WTC11 (cell line): ENCODE measurements at regions not wholly inside any gene's neighbourhood (a gene's known extent, or its start where the extent isn't known, plus 50 kb on each side); places are given as distances from the start of the nearest gene placed in this dataset.

ENCODE experiments used
- ATAC-seq: fragments of 200-7000 bp; cut with Tn5 transposase; 2 replicates; pipeline ENCODE4 v1.10.0; 2021; ENCODE audit warnings: mild to moderate bottlenecking, moderate library complexity
- CTCF ChIA-PET: fragments of 300-600 bp; sonication (Branson Sonifier 250); formaldehyde crosslinking; loops from one replicate; lab custom pipeline; 2021; ENCODE audit warnings: antibody characterized with exemption; lab: Charles Lee
- POLR2A ChIA-PET: fragments of 350-600 bp; sonication (Branson Sonifier 250); formaldehyde crosslinking; loops from one replicate; lab custom pipeline; 2021; ENCODE audit warnings: antibody characterized with exemption; lab: Charles Lee
- DNase-seq: peaks from one replicate; pipeline ENCODE4 v3.0.0; 2021; ENCODE audit warnings: low spot score
- H3K27ac Mint-ChIP-seq: 2 replicates; pipeline ENCODE4 v1.8.0; 2021; ENCODE audit warnings: mixed read lengths
- H3K27me3 Mint-ChIP-seq: 2 replicates; pipeline ENCODE4 v1.8.0; 2021; ENCODE audit warnings: low read depth, mild to moderate bottlenecking, moderate library complexity, mixed read lengths
- H3K36me3 Mint-ChIP-seq: 2 replicates; pipeline ENCODE4 v1.8.0; 2021; ENCODE audit warnings: mixed read lengths
- H3K4me1 Mint-ChIP-seq: 2 replicates; pipeline ENCODE4 v1.8.0; 2022; ENCODE audit warnings: mixed read lengths
- H3K4me3 Mint-ChIP-seq: 2 replicates; pipeline ENCODE4 v1.8.0; 2021; ENCODE audit warnings: mild to moderate bottlenecking, moderate library complexity, mixed read lengths
- H3K9me3 Mint-ChIP-seq: 2 replicates; pipeline ENCODE4 v1.8.0; 2021; ENCODE audit warnings: mixed read lengths
- ATF1 ChIP-seq: sonication (generic); formaldehyde crosslinking; IDR thresholded peaks from 2 replicates; pipeline ENCODE4 v1.8.1; 2023; ENCODE audit warnings: mild to moderate bottlenecking, moderate library complexity, missing genetic modification reagents
- CREB1 ChIP-seq: sonication (generic); formaldehyde crosslinking; IDR thresholded peaks from 2 replicates; pipeline ENCODE4 v1.8.0; 2023; ENCODE audit warnings: mild to moderate bottlenecking, missing genetic modification reagents
- FOXJ3 ChIP-seq: sonication (generic); formaldehyde crosslinking; IDR thresholded peaks from 2 replicates; pipeline ENCODE4 v1.9.0; 2021; ENCODE audit warnings: missing genetic modification reagents, mild to moderate bottlenecking, borderline replicate concordance
- GTF2I ChIP-seq: fragments of 250-450 bp; sonication (Bioruptor Pico); conservative IDR thresholded peaks from 2 replicates; pipeline ENCODE4 v1.4.0; 2021; ENCODE audit warnings: mild to moderate bottlenecking
- MYBL2 ChIP-seq: sonication (generic); formaldehyde crosslinking; IDR thresholded peaks from 2 replicates; pipeline ENCODE4 v1.8.1; 2023; ENCODE audit warnings: mild to moderate bottlenecking, moderate library complexity, missing genetic modification reagents
- NR2C2 ChIP-seq: sonication (generic); formaldehyde crosslinking; IDR thresholded peaks from 2 replicates; pipeline ENCODE4 v1.8.0; 2022; ENCODE audit warnings: mild to moderate bottlenecking, missing genetic modification reagents
- SMAD3 ChIP-seq: sonication (generic); formaldehyde crosslinking; IDR thresholded peaks from 2 replicates; pipeline ENCODE4 v1.8.0; 2022; ENCODE audit warnings: missing genetic modification reagents, mild to moderate bottlenecking, borderline replicate concordance
- SMAD4 ChIP-seq: sonication (generic); formaldehyde crosslinking; IDR thresholded peaks from 2 replicates; pipeline ENCODE4 v1.8.0; 2022; ENCODE audit warnings: mild to moderate bottlenecking, missing genetic modification reagents
- SP1 ChIP-seq: sonication (generic); formaldehyde crosslinking; conservative IDR thresholded peaks from 2 replicates; pipeline ENCODE4 v1.8.1; 2022; ENCODE audit warnings: missing genetic modification reagents
- TCF7 ChIP-seq: sonication (generic); formaldehyde crosslinking; IDR thresholded peaks from 2 replicates; pipeline ENCODE4 v1.8.0; 2022; ENCODE audit warnings: mild to moderate bottlenecking, low read depth, missing genetic modification reagents, moderate library complexity
- TP53 ChIP-seq: sonication (generic); formaldehyde crosslinking; IDR thresholded peaks from 2 replicates; pipeline ENCODE4 v1.8.1; 2023; ENCODE audit warnings: mild to moderate bottlenecking, missing genetic modification reagents
- ZBTB21 ChIP-seq: sonication (generic); formaldehyde crosslinking; IDR thresholded peaks from 2 replicates; pipeline ENCODE4 v1.8.1; 2023; ENCODE audit warnings: mild to moderate bottlenecking, missing genetic modification reagents, borderline replicate concordance
- ZNF121 ChIP-seq: sonication (generic); formaldehyde crosslinking; IDR thresholded peaks from 2 replicates; pipeline ENCODE4 v1.8.0; 2023; ENCODE audit warnings: missing genetic modification reagents
- ZNF138 ChIP-seq: sonication (generic); formaldehyde crosslinking; conservative IDR thresholded peaks from 2 replicates; pipeline ENCODE4 v1.8.1; 2022; ENCODE audit warnings: mild to moderate bottlenecking, moderate library complexity, missing genetic modification reagents
- ZNF232 ChIP-seq: sonication (generic); formaldehyde crosslinking; IDR thresholded peaks from 2 replicates; pipeline ENCODE4 v1.8.0; 2022; ENCODE audit warnings: mild to moderate bottlenecking, missing genetic modification reagents
- ZNF263 ChIP-seq: sonication (generic); formaldehyde crosslinking; IDR thresholded peaks from 2 replicates; pipeline ENCODE4 v1.8.1; 2022; ENCODE audit warnings: low read depth, mild to moderate bottlenecking, moderate library complexity, missing genetic modification reagents
- TF ChIP-seq, protein P1 (sequence below): fragments of 250-450 bp; sonication (Bioruptor Pico); IDR thresholded peaks from 2 replicates; pipeline ENCODE4 v2.1.2; 2022; ENCODE audit warnings: mild to moderate bottlenecking, moderate library complexity
- TF ChIP-seq, protein P2 (sequence below): sonication (generic); formaldehyde crosslinking; IDR thresholded peaks from 2 replicates; pipeline ENCODE4 v1.8.1; 2023; ENCODE audit warnings: mild to moderate bottlenecking, missing genetic modification reagents
- TF ChIP-seq, protein P3 (sequence below): sonication (generic); formaldehyde crosslinking; IDR thresholded peaks from 2 replicates; pipeline ENCODE4 v1.8.1; 2022; ENCODE audit warnings: missing genetic modification reagents, borderline replicate concordance

DNA sequence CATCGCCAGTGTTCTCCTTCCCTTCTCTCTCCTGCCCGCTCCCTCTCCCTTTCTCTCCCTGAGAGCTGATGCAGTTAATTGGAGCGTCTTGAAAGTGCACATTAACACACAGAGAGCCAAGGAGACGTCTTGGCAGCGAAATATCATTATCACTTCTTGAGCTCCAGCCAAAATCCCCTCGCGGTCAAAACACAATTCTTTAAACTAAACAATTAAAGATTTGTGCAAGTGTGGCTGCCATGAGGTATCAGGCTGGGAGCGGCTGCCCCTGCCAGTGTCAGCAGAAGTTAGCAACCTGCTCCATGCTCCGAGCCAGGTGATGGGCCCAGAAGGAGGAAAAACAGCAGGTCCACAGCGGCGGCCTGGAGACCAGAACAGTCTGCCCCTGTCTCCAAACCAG is 100.9 kb upstream of the FOXP4 start:
- POLR2A ChIA-PET = interaction anchor here (0.6 kb wide), 2 partner anchors 9 to 290 kb away, joined by 3 read pairs; no protein-coding TSS in a partner anchor
- H3K4me3 Mint-ChIP-seq = no peak overlapping the region
- no peak for TF ChIP-seq ZNF121
- TF ChIP-seq, protein P1, sequence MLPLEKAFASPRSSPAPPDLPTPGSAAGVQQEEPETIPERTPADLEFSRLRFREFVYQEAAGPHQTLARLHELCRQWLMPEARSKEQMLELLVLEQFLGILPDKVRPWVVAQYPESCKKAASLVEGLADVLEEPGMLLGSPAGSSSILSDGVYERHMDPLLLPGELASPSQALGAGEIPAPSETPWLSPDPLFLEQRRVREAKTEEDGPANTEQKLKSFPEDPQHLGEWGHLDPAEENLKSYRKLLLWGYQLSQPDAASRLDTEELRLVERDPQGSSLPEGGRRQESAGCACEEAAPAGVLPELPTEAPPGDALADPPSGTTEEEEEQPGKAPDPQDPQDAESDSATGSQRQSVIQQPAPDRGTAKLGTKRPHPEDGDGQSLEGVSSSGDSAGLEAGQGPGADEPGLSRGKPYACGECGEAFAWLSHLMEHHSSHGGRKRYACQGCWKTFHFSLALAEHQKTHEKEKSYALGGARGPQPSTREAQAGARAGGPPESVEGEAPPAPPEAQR (CRISPR knock-in tag) = no peak
- TF ChIP-seq ATF1 (CRISPR knock-in tag) = no peak
- TF ChIP-seq CREB1 (CRISPR knock-in tag) = no peak
- no peak for TF ChIP-seq NR2C2
- TF ChIP-seq, protein P2, sequence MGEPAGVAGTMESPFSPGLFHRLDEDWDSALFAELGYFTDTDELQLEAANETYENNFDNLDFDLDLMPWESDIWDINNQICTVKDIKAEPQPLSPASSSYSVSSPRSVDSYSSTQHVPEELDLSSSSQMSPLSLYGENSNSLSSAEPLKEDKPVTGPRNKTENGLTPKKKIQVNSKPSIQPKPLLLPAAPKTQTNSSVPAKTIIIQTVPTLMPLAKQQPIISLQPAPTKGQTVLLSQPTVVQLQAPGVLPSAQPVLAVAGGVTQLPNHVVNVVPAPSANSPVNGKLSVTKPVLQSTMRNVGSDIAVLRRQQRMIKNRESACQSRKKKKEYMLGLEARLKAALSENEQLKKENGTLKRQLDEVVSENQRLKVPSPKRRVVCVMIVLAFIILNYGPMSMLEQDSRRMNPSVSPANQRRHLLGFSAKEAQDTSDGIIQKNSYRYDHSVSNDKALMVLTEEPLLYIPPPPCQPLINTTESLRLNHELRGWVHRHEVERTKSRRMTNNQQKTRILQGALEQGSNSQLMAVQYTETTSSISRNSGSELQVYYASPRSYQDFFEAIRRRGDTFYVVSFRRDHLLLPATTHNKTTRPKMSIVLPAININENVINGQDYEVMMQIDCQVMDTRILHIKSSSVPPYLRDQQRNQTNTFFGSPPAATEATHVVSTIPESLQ (CRISPR knock-in tag) = no peak
- TF ChIP-seq SMAD3 (CRISPR knock-in tag) = no peak
- no peak for TF ChIP-seq SP1 (CRISPR knock-in tag)
- no peak for TF ChIP-seq SMAD4 (CRISPR knock-in tag)
- TF ChIP-seq FOXJ3 = no peak
- TF ChIP-seq ZBTB21 (CRISPR knock-in tag) = no peak
- no peak for TF ChIP-seq ZNF263 (CRISPR knock-in tag)
- no peak for TF ChIP-seq GTF2I (CRISPR knock-in tag)
- TF ChIP-seq, protein P3, sequence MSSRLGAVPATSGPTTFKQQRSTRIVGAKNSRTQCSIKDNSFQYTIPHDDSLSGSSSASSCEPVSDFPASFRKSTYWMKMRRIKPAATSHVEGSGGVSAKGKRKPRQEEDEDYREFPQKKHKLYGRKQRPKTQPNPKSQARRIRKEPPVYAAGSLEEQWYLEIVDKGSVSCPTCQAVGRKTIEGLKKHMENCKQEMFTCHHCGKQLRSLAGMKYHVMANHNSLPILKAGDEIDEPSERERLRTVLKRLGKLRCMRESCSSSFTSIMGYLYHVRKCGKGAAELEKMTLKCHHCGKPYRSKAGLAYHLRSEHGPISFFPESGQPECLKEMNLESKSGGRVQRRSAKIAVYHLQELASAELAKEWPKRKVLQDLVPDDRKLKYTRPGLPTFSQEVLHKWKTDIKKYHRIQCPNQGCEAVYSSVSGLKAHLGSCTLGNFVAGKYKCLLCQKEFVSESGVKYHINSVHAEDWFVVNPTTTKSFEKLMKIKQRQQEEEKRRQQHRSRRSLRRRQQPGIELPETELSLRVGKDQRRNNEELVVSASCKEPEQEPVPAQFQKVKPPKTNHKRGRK = no peak
- TF ChIP-seq MYBL2 (CRISPR knock-in tag) = no peak
- no peak for TF ChIP-seq TCF7 (CRISPR knock-in tag)
- TF ChIP-seq ZNF138 (CRISPR knock-in tag) = no peak
- TF ChIP-seq TP53 (CRISPR knock-in tag) = no peak
- TF ChIP-seq ZNF232 (CRISPR knock-in tag) = no peak
- CTCF ChIA-PET = interaction anchor here (0.7 to 4.3 kb wide), 4 partner anchors 11 to 134 kb away, joined by 3 to 108 read pairs (median 6); no protein-coding TSS in a partner anchor
- DNase-seq (no peak), ATAC-seq (no peak)
- no peaks in the 10 kb centered on the region for H3K9me3 Mint-ChIP-seq
- H3K4me1 Mint-ChIP-seq = peaks cover 41% of the 10 kb centered on the region
- H3K27me3 Mint-ChIP-seq = peaks cover 49% of the 10 kb centered on the region
- no peak overlapping the region for H3K27ac Mint-ChIP-seq
- no peaks in the 10 kb centered on the region for H3K36me3 Mint-ChIP-seq

DNA sequence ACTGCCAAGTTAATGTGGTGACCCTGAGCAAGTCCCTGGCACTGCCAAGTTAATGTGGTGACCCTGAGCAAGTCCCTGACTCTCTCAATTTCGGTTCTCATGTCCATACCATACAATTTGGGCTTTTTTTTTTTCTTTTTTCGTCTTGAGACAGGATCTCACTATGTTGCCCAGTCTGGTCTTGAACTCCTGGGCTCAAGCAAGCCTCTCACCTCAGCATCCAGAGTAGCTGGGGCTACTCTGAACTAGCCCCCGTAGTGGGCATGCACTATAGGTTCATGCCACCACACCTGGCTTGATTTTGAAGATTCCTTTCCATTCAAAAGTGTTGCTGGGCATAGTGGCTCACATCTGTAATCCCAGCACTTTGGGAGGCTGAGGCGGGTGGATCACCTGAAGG is 100.0 kb upstream of the FOXP4 start:
- TF ChIP-seq ZNF121 = peak; percentile 81; the same call in 1 of the 2 replicates
- no peak for TF ChIP-seq ZBTB21 (CRISPR knock-in tag)
- no peak overlapping the region for H3K27ac Mint-ChIP-seq
- peaks cover 34% of the 10 kb centered on the region for H3K4me1 Mint-ChIP-seq
- H3K4me3 Mint-ChIP-seq = no peak overlapping the region
- H3K9me3 Mint-ChIP-seq = no peaks in the 10 kb centered on the region
- DNase-seq (no peak), ATAC-seq (no peak)
- H3K36me3 Mint-ChIP-seq = no peaks in the 10 kb centered on the region
- ChIA-PET CTCF (interaction anchor here (2.0 kb wide), 1 partner anchor 20 kb away, joined by 10 read pairs; no protein-coding TSS in a partner anchor), POLR2A (interaction anchor here (0.7 kb wide), 1 partner anchor 14 kb away, joined by 3 read pairs; no protein-coding TSS in a partner anchor)
- peaks cover 49% of the 10 kb centered on the region for H3K27me3 Mint-ChIP-seq
